Fibroblast of skin of right quadriceps (primary cell): ENCODE measurements at regions not wholly inside any gene's neighbourhood (a gene's known extent, or its start where the extent isn't known, plus 50 kb on each side); places are given as distances from the start of the nearest gene placed in this dataset.
A peak's percentile ranks its signal among the peaks of the same experiment; 100 is the strongest.

Experiments used
- DNase-seq: peaks from one replicate; pipeline ENCODE4 v3.0.0-alpha.2; 2013

DNA sequence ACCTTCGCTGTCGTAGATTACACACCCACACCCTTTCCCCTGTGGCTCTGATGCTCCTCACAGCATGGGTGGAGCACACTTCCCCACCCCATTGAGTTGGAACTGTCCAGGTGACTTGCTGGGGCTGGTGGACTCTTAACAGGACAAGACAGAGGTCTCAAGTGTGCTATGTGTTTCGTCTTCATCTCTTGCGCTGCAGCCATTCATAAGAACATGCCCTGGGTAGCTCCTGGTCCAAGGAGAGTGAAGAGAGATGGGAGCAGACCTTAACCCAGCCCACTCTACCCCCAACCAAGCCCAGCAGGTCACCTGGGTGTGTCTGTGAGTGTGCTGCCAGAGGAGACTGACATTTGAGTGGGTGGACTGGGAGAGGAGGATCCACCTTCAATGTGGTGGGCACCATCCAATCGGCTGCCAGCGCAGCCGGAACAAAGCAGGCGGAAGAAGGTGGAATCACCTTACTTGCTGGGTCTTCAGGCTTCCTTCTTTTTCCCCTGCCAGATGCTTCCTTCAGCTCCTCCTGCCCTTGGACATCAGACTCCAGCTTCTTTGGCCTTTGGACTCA, 112.4 kb downstream of the HTR5A start:
- no peak for DNase-seq

- DNase-seq = no peak
Measured at GRCh38 chr7:155183655-155184054, 113.5 kb downstream of the HTR5A start.

- DNase-seq = no peak
Measured at GRCh38 chr7:155184923-155185322, 112.8 kb upstream of the INSIG1 start.

GRCh38 chr7:155187061-155187785, 110.5 kb upstream of the INSIG1 start:
- no peak for DNase-seq

DNA sequence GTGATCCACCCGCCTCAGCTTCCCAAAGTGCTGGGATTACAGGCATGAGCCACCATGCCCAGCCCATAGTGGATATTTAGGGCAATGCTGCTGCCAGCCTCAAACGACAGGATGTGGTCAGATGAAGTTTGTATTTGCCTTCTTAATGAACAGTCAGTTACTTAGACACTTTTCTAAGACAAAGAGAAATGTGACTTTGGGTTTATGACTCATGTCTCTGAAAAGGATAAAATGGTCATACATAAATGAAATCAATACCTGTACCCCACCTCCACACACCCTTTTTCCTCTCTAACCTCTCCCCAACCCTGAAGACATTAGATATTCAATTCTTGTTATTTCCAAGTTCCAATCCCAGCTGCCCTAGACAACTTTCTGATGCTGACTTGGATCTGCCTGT, 109.3 kb upstream of the INSIG1 start:
- DNase-seq = peak; percentile 15

DNA sequence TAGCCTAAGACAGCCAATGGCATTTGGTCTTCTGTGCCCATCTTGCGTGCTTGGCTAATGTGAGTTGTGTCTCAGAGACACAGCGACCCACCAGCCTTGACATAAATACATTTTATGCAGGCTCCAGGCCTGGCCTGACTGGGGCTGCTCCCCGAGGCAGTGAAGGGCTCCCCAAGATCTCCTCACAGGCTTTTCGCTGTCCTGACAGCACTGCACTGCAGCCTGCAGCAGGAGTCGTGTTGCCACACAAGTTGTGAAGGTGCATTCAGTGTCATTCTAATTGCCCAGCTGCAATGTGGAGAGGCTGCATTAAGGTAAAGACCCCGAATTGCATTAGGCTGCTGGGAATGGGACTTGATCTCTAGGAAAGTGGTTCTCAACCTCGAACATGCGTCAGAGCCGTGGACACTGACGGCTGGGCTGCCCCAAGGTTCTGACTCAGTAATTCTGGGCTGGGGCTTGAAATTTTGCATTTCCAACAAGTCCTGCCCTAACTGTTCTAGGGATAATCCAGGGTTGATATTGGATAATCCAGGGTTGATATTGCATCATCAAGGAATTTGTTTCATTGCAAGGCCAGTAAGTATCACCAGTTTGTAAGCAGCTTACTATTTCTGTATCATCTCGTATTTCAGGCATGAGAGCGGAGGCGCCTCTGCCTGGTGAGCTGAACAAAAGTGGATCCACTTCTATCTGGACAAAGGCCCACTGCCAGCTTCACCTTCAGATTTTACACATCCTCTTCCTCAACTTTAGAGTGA, 108.7 kb upstream of the INSIG1 start:
- DNase-seq = peak; percentile 83

DNA sequence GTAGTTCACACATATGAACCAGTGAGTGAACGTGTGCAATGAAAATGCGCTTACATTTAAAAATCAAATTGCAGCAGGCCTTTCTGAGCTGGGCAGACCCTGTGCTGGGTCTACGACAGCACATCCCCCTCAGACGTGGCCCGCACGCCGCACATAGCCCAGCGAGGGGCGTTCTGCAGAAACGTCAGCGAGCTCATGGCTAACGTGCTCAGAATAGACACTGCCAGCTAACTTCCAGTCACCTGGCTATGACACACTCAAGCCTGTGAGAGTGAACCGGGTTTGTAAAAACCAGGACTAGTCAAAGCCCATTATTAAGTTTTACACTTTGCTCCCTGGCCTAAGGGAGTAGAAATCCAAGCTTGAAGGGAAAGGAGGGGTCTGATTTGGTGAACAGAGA, 108.1 kb upstream of the INSIG1 start:
- DNase-seq = no peak

GRCh38 chr7:155190688-155191087, 107.0 kb upstream of the INSIG1 start:
- peak; percentile 49 for DNase-seq

GRCh38 chr7:155191137-155191536, 106.5 kb upstream of the INSIG1 start:
- no peak for DNase-seq

DNA sequence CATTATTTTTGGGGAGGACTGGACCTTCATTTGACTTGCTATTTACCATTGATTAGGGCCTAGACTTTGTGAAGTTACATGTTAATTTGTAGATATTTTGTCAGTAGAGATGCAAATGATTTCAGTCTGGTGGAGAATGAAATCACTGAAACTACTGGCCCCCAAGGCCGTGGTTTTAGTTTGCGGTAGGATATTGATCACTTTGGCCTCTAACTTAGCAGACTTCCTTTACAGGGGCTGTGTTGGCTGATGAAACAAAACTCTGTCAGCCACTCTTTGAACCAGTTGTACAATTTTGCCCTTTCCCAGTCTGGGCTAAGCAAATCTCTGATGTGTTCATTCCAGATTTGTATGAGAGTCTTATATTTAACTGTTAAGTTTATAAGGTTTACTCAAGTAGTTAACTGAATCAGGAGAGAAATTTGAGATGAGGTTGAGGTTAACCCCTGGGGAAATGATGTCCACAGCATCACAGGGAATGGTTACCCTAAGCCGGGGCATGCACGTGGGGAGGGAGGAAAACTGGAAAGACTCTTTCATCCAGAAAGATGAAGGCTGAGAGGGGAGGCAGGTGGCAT, 105.7 kb upstream of the INSIG1 start:
- DNase-seq = no peak

- DNase-seq = no peak
Measured at GRCh38 chr7:155192961-155193640, 104.6 kb upstream of the INSIG1 start.

GRCh38 chr7:155193716-155194115, 104.0 kb upstream of the INSIG1 start:
- DNase-seq = peak; percentile 19

DNA sequence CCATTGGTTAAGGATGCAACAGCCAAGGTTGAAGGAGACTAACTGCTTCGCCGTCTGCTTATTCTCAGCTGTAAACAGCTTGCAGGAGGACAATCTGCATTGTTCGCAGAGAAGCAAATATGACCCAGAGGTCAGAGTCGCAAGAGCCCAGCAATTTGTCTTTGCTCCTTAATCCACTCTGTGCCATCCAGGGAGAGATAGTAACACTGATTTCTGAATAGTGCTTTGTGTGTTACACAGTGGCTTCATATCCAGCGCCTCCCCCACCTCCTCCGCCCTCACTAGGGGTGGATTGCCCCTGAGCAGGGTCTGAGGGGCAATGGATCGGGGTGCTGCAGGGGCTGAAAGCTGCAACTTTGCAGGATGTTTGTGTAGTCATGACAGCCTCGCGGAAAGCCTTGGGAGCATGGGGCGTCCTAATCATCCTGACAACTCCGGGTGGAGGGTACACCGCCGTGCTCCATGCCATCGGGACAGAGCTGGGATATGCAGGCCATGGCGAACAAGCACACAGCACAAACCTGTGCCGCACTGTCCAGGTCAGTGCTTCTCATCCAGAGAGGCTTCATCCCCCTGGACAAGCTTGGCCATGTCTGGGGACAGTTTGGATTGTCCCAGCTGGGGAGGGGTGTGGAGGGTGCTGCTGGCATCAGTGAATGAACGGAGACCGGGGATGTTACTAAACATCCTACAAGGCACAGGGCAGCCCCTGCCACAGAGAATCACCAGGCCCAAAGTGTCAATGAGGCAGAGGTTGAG, 103.1 kb upstream of the INSIG1 start:
- no peak for DNase-seq

DNA sequence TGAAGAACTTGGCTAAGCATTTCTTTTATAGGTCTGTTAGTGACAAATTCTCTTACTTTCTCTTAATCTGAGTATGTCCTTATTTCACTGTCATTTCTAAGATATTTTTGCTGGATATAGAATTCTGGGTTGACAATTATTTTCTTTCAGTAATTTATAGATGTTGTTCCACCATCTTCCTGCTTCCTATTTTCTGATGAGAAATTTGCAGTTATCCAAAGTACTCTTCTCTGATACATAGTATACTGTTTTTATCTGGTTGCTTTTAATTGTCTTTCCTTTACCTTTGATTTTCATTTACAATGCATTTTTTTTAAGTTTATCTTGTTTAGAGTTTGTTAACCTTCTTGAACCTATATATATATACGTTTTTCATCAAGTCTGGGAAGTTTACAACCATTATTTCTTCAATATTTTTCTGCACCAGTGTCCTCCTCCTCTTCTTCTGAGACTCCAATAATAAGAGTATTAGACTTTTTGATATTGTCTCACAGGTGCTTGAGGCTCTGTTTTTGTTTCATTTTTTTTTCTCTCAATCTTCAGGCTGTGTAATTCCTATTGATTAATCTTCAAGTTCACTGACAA, 101.6 kb upstream of the INSIG1 start:
- no peak for DNase-seq

DNA sequence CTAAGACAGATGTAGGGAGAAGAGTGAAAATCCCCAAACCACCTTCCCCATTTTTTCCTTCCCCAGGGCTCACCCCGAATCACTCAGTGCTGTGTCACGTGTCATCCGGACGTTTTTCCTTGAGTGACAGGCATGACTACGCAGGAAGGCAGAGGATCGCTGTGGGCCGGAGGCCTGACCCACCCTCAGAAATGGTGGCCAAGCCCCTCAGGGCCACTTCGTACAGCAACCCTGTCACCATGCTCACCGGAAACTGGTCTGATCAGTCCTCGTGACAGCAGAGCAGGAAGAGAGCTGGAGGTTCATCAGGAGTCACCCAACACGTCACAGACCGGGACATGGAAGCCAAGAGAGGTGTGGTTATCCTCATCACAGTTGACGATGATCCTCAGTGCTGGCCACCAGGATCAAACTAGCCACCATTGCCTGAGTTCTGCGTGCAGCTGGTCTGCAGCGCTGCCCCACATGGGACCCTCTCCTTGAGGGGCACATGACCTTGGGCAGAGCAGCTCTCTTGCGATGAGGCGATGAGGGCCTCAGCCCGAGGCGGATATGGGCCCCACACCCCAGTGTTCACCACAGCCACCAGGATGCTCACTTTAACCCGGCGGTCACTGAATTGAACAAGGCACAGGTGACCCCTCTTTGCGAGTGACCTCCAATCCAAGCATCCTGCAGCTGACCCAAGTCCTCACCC, 99.3 kb upstream of the INSIG1 start:
- DNase-seq = no peak

DNA sequence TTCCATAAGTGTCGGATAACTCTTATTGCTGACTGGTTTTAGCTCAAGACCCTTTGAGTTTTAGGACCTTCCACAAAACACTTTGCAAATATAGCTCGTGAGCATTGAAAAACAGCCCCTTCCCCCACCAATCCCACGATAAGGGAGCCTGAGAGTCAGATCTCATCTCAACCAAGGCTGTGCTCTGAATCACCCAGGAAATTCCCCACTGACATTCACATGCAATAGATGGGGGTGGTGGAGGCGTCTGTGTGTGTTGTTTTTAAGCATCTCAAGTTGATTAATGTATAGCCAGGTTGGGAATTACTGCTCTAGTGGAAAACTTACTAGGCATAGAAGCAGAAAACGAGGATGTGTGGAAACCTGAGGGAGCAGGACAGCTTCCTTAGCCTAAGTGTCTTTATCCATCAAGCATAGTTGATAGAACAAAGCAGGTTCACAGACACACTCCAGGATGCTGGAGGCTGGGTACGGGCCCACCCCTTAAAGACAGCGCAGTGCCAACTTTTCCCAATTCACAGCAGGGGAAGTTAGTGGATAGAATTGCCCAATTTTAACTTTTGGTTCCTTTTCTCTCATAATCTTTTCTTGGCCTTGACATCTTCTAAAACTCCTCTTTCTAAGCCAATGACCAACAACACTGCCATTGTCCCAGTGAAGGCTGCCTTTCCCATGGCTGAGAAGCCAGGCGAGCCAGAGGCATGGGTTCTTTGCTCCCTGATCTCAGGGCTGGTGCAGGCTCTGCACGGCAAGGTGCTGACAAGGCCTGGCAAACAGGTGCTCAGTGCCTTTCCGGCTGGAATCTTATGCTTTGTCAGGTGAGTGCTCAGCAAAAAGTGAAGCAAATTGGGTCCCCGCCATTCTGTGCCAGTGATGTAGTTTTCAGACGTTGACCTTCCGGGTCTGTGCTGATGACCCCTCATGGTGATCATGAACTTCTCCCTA, 98.5 kb upstream of the INSIG1 start:
- DNase-seq = peak; percentile 87

DNA sequence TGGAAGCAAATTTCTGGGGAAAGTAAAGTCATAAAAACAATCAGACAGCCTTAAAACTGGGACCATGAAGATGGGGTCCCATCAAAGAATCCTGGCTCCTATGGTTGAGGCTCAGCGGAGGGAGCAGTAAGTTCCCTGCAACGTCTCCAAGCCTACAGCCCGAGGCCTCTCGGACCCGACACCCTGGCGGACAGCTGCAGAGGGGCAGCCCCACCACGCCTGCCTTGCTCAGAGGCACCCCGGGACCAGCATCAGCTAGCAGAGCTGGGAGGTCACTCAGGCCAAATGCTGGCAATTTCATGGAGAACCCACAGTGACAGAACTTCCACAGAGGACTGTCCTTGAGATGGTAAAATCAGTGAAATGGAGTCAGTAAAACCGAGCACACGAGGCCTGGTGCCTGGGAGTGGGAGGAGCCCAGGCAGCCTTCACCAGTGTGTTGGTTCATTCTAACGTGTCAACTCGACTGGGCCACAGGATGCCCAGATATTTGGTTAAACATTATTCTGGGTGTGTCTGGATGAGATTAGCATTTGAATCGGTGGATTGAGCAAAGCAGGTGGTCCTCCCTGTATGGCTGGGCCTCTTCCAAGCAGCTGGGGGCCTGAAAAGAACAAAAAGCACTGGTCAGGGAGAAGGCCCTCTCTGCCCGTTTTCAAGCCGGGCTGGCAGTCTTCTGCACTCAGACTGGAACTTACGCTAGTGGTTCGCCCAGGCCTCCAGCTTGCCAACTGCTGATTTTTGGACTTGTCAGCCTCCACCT, 96.2 kb upstream of the INSIG1 start:
- DNase-seq = no peak

GRCh38 chr7:155202106-155202871, 95.4 kb upstream of the INSIG1 start:
- no peak for DNase-seq
